SU-DHL-6 (cell line): ENCODE measurements at regions not wholly inside any gene's neighbourhood (a gene's known extent, or its start where the extent isn't known, plus 50 kb on each side); places are given as distances from the start of the nearest gene placed in this dataset.

Experiments
- H2AFZ ChIP-seq: fragments of 200-600 bp; sonication (generic); 2 replicates; pipeline ENCODE4 v1.6.1; 2014; ENCODE audit warnings: low read depth, mild to moderate bottlenecking, moderate library complexity, mixed read lengths, antibody characterized with exemption, low read length; ENCODE audit not compliant: severe bottlenecking
- H3F3A ChIP-seq: fragments of 200-600 bp; shearing (Covaris generic); 2 replicates; pipeline ENCODE4 v1.6.0; 2016; ENCODE audit warnings: antibody characterized with exemption, mild to moderate bottlenecking; ENCODE audit not compliant: insufficient read depth
- H3K27ac ChIP-seq: fragments of 200-600 bp; sonication (generic); 2 replicates; pipeline ENCODE4 v1.5.1; 2016; ENCODE audit warnings: low read depth, mild to moderate bottlenecking, low read length, moderate library complexity, mixed read lengths
- H3K27me3 ChIP-seq: fragments of 200-600 bp; sonication (generic), shearing (Covaris generic); 2 replicates; pipeline ENCODE4 v1.6.0; 2014; ENCODE audit warnings: mild to moderate bottlenecking, low read length
- H3K36me3 ChIP-seq: fragments of 200-600 bp; sonication (generic); 2 replicates; pipeline ENCODE4 v1.6.1; 2014; ENCODE audit warnings: mild to moderate bottlenecking, low read length, mixed read lengths
- H3K4me2 ChIP-seq: fragments of 300-600, 200-600 bp; shearing (Covaris generic), sonication (generic); 2 replicates; pipeline ENCODE4 v1.6.0; 2014; ENCODE audit warnings: low read length, low read depth, mild to moderate bottlenecking; ENCODE audit not compliant: poor library complexity, severe bottlenecking
- H3K4me3 ChIP-seq: fragments of 200-600 bp; sonication (generic); 2 replicates; pipeline ENCODE4 v1.5.1; 2014; ENCODE audit warnings: antibody characterized with exemption, low read length, mild to moderate bottlenecking, mixed read lengths; ENCODE audit not compliant: insufficient read depth, poor library complexity, severe bottlenecking
- H3K79me2 ChIP-seq: fragments of 200-600 bp; sonication (generic); 2 replicates; pipeline ENCODE4 v1.6.1; 2014; ENCODE audit warnings: mild to moderate bottlenecking, low read length, moderate library complexity; ENCODE audit not compliant: insufficient read depth
- H3K9ac ChIP-seq: fragments of 200-600 bp; sonication (generic); 2 replicates; pipeline ENCODE4 v1.7.0; 2014; ENCODE audit warnings: mild to moderate bottlenecking, low read length
- H3K9me2 ChIP-seq: fragments of 200-600 bp; sonication (generic); replicated peaks from 2 replicates; pipeline ENCODE4 v1.6.1; 2014; ENCODE audit warnings: low read length; ENCODE audit not compliant: insufficient read depth
- H3K9me3 ChIP-seq: fragments of 200-600 bp; sonication (generic); 2 replicates; pipeline ENCODE4 v1.6.1; 2014; ENCODE audit warnings: low read length, mixed read lengths; ENCODE audit not compliant: insufficient read depth
- H4K20me1 ChIP-seq: fragments of 200-600 bp; sonication (generic); 2 replicates; pipeline ENCODE4 v1.6.1; 2014; ENCODE audit warnings: low read depth, mild to moderate bottlenecking, antibody characterized with exemption, low read length, moderate library complexity, mixed read lengths
- EZH2phosphoT487 ChIP-seq: fragments of 200-600 bp; sonication (generic), shearing (Covaris generic); conservative IDR thresholded peaks from 2 replicates; pipeline ENCODE4 v1.6.1; 2018; ENCODE audit warnings: mild to moderate bottlenecking, antibody characterized with exemption, low read length, moderate library complexity, mixed read lengths
- TF ChIP-seq, protein P1 (sequence below): fragments of 200-600 bp; sonication (generic); IDR thresholded peaks from one replicate; pipeline ENCODE4 v1.5.1; 2017; ENCODE audit warnings: antibody characterized with exemption, mild to moderate bottlenecking, low read length, moderate library complexity; ENCODE audit not compliant: insufficient read depth, poor library complexity, severe bottlenecking

DNA sequence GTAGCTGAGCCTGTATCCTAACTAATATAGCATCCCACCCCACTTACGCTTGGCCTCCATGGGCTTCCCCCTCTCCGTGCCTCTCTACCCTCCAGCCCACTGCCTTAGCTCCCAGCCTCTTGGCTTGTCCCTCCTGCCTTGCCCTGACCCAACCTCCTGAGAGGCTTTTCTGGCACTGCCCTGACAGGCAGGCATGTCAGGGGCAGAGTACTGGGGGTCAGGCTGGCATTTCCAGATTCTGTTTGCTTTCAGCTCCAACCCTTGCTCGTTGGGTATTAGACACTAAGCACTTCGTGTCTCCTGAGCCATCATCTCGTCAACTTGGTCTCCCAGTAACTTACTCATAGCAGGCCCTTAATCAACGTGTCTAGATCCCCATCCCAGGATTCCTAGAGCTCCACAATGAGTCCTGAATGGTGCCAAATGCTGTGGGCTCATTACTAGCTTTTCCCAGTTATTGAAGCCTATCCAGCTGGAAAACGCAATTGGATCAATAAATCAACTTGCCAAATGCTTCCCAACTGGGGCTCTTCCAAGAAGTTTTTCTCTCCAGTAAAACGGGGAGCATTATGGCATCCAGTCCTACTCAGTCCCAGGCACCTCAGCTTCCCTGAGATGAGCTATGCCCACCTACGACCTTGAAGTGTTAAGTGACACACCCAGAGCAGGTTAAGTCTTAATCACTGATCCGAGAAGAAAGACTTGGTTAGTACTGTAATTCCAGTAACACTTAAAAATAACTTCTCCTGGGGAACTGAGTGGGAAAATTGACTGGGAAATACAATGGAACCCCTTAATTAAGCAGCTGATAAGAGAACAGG, 78.5 kb upstream of the DLG1 start:
- no peak overlapping the region for H3K27ac ChIP-seq
- H3F3A ChIP-seq, result no peaks in the 10 kb centered on the region
- H2AFZ ChIP-seq, result no peak overlapping the region
- no peaks in the 10 kb centered on the region for H3K27me3 ChIP-seq
- TF ChIP-seq EZH2phosphoT487, result no peak
- TF ChIP-seq, protein P1, sequence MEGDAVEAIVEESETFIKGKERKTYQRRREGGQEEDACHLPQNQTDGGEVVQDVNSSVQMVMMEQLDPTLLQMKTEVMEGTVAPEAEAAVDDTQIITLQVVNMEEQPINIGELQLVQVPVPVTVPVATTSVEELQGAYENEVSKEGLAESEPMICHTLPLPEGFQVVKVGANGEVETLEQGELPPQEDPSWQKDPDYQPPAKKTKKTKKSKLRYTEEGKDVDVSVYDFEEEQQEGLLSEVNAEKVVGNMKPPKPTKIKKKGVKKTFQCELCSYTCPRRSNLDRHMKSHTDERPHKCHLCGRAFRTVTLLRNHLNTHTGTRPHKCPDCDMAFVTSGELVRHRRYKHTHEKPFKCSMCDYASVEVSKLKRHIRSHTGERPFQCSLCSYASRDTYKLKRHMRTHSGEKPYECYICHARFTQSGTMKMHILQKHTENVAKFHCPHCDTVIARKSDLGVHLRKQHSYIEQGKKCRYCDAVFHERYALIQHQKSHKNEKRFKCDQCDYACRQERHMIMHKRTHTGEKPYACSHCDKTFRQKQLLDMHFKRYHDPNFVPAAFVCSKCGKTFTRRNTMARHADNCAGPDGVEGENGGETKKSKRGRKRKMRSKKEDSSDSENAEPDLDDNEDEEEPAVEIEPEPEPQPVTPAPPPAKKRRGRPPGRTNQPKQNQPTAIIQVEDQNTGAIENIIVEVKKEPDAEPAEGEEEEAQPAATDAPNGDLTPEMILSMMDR, result no peak
- H3K9me3 ChIP-seq, result no peaks in the 10 kb centered on the region
- H3K36me3 ChIP-seq, result no peaks in the 10 kb centered on the region
- H3K4me3 ChIP-seq, result no peak overlapping the region
- H3K9ac ChIP-seq, result no peak overlapping the region
- H3K9me2 ChIP-seq, result no peaks in the 10 kb centered on the region
- no peaks in the 10 kb centered on the region for H3K79me2 ChIP-seq
- H3K4me2 ChIP-seq, result no peak overlapping the region
- no peaks in the 10 kb centered on the region for H4K20me1 ChIP-seq

DNA sequence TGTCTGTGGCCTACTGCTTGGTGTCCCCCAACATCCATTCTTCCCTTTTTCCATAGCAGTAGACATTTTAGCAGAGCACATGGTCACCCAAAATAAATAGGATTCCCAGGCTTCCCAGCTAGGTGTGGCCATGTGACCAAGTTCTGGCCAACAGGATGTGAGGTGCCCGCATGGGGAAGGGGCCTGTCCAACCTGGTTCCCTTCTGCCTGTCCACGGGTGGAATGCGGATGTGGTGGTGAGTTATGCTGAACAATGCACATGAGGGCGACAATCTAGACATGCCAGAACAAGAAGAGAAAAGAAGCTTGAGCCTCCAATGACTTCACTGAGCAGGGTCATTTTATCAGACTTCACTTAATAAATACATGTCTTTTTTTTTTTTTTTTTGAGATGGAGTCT, 77.6 kb upstream of the DLG1 start:
- H3K79me2 ChIP-seq, result no peaks in the 10 kb centered on the region
- no peak overlapping the region for H3K4me2 ChIP-seq
- H3K9me2 ChIP-seq, result no peaks in the 10 kb centered on the region
- no peaks in the 10 kb centered on the region for H3K27me3 ChIP-seq
- H3K9me3 ChIP-seq, result no peaks in the 10 kb centered on the region
- TF ChIP-seq EZH2phosphoT487, result no peak
- TF ChIP-seq, protein P1, result no peak
- no peak overlapping the region for H2AFZ ChIP-seq
- H3F3A ChIP-seq, result no peaks in the 10 kb centered on the region
- no peak overlapping the region for H3K9ac ChIP-seq
- no peaks in the 10 kb centered on the region for H3K36me3 ChIP-seq
- no peak overlapping the region for H3K27ac ChIP-seq
- no peak overlapping the region for H3K4me3 ChIP-seq
- no peaks in the 10 kb centered on the region for H4K20me1 ChIP-seq

DNA sequence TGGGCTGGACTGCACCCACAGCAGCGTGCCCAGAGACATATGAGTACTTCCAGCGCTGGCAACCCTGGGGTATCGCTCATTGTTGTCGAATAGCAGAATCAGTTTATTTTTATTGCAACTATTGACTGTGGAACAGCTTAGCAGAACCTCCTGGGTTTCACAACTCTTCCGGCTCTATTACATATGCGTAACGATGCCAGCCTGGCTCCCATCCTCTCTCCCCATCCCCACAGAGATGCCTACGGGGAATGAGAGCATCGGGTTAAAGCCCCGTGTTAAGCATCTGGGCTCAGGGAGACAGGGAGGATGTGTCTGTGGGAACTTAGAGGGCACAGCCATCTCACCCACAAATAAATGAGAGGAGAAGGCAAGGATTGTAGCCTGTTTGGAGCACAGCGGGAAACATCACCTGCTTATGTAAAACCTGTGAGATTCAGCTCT, 76.6 kb upstream of the DLG1 start:
- Histone ChIP-seq H3K27me3 (no peaks in the 10 kb centered on the region), H3K79me2 (no peaks in the 10 kb centered on the region), H3K9ac (no peak overlapping the region), H4K20me1 (no peaks in the 10 kb centered on the region), H3K9me2 (no peaks in the 10 kb centered on the region), H3K4me2 (no peak overlapping the region), H3K27ac (no peak overlapping the region), H3K36me3 (no peaks in the 10 kb centered on the region), H3F3A (no peaks in the 10 kb centered on the region), H3K9me3 (no peaks in the 10 kb centered on the region), H3K4me3 (no peak overlapping the region), H2AFZ (no peak overlapping the region)
- TF ChIP-seq, protein P1, result no peak
- no peak for TF ChIP-seq EZH2phosphoT487
